ENCODE measurements at regions not wholly inside any gene's neighbourhood (a gene's known extent, or its start where the extent isn't known, plus 50 kb on each side); places are given as distances from the start of the nearest gene placed in this dataset.

DNA sequence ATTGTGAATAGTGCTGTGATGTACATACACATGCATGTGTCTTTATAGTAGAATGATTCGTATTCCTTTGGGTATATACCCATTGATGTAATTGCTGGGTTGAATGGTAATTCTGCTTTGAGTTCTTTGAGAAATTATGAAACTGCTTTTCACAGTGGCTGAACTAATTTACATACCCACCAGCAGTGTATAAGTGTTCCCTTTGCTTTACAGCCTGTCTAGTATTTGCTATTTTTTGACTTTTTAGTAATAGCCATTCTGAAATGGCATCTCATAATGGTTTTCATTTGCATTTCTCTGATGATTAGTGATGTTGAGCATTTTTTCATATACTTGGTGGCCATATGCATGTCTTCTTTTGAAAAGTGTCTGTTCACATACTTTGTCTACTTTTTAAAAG is 54.5 kb upstream of the FAM78B start:
- DNase-seq = no peak

DNA sequence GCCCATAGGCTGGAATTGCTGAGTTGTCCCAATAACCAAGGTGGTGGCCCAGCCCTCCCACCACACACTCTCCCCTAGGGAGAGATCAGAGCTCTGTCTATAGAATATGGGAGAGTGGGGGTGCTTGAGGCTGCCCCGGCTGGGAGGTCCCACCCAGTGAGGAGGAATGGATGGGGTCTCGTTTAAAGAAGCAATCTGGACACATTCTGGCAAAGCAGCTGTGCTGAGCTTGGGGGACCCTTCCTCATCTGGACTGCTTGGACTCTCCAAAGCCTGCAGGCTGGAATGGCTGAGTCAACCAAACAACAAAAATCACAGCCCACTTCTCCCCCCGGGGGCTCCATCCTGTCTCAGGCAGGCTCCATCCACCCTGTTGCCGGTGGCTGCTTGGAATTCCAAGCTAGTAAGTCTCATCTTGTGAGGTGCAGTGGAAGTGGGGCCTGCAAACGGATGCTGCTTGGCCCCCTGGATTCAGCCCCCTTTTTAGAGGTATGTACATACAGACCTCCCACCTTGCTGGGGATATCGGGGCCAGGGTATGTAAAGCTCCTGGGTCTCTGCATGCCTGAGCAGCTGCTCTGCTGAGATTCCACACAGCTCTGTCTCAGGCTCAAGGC is 67.1 kb upstream of the FAM78B start:
- no peak for DNase-seq

DNA sequence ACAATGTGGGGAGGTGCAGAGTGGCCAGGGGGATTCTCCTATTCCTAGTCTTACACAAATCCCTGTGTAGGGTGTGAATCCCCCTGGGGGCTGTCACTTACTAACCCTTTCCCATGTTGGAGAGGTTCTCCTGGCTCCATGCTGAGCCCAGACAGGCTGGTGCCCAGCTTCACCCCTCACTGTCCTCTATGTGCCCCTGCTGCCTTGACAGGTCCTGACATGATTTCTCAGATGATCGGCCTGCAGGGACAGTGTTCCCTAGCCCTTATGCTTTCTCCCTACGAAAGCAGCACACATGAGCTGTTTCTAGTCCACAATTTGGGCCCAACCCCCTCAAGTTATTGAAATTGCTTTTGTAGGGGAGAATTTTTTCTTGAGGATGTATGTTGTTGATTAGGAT is 68.9 kb upstream of the FAM78B start:
- no peak for DNase-seq

DNA sequence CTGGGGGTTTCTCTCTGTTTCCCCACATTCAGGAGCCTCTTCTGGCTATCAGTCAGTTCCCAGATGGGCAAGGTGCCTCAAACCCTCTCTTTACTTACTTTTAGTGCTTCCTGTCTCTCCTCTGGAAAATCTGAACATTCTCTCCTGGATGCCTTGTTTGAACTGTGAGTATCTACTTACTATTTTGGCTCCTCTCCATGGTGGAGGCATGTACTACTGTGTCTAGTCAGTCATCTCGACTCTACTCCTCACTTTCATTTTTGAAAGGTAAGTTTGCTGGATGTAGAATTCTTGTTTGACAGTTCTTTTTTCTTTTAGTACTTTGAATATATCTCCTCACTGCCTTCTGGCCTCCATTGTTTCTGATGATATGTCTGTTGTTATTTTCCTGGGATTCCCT is 70.9 kb upstream of the FAM78B start:
- no peak for DNase-seq

DNA sequence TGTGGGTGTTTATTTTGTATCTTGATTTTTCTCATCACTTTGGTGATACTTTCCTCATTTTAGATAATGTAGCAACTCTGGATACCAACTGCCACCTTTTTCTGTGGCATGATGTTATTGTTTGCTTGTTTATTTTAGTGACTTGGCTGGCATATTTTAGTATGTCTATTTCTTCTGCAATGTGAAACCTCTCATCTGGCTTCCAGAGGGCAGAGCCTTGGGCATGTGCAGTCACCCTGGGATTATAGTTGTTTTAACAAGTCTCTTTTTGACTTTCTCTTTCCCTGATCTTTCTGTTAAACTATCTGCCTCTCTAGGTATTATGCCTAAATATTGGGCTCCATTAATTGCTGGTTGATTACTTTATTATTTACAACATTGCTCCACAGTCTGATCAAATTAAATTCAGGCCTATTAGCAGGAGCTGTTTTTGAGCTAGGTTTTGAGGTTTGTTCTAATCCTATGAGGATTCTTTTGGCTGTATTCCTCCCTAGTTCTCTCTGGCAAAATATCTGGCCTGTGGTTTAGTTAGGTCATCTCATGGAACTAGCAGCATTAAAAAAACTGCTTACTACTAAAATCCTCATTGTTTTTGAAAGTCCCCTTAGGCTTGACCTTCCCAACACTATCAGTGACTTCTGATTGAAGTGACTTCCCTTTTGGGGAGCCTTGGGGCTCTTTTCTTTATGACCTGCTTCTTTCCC is 86.4 kb upstream of the FAM78B start:
- DNase-seq = no peak

DNA sequence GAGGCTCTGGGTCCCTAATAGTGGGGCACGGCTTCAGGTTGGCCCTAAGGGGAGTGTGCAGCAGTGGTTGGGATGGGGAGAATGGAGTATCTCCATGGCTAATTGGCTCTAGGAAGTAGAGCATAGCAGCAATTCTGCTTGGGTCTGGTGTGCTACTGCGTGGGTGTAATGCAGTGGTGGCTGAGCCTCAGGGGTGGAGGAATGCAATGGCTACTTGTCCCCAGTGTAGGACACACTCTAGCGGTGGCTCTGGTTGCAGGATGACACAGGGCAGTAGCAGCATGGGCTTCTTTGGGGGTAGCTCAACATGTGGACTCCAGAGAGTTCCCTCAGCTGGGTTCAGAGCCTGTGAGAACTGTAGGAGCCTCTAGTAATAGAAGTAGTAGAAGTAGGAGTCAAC is 91.2 kb upstream of the FAM78B start:
- no peak for DNase-seq

DNA sequence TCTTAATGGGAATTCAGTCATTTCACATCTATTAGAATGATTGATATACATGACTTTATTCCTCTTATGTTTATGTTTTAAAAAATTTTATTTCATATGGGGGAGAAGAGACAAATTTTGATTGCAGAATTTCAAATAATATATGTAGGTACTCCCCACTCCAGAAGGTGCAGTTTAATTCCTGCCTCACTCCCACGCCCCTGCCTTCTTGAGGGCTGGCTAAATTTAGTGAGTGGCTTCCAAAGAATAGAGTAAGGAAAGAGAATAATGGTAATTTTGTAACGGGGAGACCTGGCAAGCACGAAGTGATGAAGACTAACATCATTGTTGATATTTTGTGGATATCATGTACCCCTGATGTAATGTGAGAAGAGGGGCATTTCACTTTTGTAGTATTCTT is 94.7 kb upstream of the FAM78B start:
- no peak for DNase-seq

DNA sequence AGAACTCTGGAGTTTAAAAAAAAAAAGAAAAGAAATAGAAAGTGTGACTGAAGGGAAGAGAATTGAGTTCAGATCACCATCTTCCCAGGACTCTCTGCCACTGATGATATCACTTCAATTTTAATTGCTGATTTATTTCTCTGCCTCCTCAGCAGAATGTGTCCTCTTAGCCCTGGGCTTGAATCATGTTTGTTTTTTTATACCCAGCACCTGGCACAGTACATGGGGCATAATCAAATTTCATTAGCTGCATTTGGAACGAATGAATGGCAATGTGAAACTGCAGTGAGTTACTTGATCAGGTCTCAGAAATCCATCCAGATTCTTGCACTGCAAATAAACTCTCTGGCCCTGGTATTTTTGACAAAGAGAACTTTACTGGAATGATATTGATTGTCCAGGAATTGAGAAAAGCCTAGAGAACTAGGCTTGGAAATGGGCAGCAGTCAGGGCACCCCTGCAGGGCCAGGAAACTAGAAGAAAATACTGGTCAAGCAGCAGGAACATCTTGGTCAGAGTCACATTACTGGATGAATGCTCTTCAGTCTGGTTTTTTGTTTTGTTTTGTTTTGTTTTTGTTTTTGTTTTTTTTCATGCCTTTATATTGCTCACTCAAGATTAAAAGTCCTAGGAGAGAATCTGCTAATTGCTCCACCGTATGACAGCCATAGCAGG is 103.8 kb upstream of the FAM78B start:
- no peak for DNase-seq

DNA sequence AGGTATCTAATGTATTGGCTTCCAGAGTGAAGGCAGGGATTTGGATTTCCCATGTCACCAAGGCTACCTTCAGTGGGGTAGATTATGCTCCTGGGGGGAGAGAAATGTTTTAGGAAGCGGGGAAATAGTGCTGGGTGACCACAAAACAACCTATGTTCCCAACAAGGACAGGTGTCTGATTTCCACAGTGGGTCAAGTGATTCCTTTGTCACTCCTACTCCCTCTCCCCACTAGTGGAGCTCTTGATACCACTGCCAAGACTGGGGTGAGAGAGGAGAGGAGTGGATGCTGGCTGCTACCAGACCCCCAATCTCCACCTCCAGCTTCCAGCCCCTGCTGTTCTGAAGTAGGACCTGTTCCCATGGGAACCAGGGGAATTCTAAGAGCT is 104.3 kb upstream of the FAM78B start:
- no peak for DNase-seq

DNA sequence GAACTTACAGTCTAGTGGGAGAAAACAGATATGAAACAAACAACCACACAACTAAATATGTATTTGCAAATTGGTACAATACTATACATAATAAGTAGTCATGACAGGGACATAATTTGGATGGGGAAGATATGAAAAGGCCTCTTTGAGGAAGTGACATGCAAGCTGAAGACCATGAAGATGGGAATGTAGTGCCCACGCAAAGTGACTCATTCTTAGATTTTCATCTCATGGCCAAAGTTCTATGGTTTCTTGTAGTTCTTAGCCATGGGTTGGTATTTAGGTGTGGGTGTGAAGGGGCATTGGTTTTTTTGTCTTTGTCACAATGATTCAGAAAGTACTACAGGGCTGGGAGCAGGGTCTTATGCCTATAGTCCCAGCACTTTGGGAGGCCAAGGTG is 105.4 kb upstream of the FAM78B start:
- DNase-seq = no peak

DNA sequence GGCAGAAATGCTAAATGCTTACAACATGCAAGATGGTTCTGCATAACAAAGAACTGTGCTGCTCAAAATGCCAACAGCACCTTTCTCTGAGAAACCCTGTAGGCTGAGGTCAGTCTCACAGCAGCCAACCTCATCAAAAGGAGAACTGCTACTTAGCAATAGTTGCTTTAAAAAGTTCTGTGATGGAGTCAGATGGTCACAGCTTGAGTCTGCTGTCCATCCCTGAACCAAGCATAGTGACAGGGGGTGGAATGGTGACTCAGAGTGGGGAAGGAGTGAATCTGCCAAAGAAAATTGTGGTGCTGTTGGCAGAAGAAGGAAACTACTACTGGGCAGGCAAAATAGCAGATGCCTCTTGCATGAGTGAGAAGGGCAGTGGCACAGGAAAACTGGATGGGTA is 106.0 kb upstream of the FAM78B start:
- DNase-seq = no peak

DNA sequence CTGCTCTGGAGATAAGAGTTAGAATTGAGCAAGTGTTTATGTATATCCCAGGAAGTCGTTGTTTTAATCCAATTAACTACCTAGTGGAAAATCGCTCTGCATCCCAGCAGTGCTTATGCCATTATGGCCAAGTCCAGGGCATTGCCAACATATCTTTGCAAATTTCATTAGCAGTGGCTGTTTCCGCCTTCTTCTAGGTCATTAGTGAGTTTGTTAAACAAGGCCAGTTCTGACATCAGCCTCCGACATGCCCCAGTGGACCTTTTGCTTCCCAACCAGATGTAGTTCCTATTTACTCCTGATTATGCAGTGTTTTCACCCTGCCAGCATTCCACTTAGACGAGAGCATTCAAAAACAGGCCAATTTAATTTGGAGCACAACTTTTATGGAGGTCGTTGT is 106.8 kb upstream of the FAM78B start:
- DNase-seq = no peak

DNA sequence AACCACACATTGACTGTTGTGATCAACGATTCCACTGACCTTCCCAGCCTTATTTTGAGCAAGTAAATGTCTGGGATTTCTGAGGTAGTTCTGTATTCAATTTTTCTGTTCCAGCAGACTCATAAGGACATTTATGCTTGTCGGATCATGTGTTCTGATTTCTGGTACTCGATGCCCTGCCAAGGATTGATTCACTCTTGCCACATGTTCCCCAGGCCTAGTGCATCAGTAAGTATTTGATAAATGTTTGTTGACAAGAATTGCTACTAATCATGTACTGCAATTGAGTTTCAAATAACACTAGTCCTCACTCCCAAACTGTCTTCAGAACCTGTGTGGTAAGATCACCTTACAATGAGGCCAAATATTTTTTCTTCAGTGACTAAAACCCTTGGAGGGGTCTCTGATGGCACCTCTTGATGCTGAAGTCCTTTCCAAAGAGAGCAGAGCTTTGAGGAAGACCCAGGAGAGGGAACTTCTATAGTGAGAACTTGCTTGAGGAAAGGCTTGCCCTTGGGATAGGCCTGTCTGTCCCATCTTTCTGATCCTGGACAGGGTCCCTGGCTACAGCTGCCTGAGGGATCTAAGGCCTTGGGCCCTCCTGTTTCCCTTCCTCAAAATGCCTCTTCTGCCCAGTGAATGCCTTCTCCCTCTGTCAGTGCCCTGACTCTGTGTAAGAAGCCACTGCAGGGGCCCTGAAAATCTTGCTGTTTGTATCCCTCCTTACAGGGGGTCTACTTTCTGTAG is 115.8 kb upstream of the FAM78B start:
- DNase-seq = no peak

DNA sequence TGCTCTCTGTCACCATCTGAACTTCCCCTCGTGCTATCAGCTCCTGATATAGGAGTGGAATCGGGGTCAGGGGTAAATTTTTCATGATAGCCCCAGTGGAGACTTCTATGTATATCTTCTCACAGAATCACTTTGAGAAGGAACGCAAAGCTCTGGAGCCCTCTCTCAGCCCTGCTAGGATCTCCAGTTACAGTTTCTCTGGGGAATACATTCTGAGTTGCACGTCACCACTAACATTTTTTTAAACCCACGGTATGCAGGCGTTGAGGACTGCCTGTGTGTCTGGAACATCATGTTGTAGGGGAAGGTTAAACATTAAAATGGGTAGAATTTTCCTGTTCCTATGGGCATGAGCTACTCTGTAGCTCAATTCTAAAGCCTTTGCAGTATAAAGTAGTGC is 116.4 kb upstream of the FAM78B start:
- DNase-seq = no peak

DNA sequence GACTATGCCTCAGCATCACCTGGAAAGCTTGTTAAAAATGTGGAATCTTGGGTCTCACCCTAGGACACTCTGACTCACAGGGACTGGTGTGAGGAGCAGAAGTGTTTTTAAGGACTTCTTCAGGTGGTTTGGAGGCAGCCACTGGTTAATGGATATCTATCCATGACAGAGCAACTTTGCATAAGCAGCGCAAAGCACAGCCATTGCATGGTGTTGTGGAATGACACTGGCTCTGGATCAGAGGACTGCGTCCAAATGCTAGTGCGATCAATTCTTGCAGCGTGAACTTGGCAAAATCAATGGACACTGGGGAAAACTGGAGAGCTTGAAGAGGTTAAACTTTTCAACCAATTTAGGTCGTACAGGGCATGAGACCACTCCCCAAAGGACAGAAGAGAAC is 116.8 kb upstream of the FAM78B start:
- DNase-seq = no peak

DNA sequence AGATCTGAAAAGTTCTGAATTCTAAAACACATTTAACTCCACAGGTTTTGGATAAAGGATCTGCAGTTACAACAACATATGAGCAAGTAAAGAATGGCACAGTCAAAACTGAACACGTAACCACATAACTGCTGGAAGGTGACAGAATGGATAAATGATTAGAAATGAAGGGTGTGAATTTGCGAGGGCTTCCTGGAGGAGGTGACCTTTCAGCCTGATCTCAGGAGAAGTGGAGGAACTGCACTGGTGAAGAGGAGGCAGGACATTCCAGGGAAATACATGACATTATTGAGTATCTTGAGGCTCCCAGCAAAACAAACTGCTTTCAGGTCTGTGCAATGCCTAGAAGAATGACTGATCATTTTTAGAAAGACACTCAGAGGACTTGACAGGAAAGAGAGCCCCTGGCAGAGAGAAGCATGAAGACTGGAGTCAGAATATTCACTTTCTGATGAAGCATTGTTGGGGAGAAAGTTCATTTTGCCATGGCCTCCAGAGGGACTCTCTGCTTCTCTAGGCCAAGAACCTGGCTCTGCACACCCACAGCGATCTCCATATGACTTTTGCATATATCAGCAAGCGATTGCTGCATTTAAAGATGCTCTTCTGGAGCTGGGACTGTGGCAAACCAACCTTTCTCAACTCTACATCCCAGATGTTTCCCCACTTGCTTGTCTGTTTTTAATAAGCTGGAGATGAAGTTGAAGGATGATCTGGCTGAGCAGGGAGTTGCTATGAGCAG is 122.7 kb upstream of the FAM78B start:
- DNase-seq = no peak

DNA sequence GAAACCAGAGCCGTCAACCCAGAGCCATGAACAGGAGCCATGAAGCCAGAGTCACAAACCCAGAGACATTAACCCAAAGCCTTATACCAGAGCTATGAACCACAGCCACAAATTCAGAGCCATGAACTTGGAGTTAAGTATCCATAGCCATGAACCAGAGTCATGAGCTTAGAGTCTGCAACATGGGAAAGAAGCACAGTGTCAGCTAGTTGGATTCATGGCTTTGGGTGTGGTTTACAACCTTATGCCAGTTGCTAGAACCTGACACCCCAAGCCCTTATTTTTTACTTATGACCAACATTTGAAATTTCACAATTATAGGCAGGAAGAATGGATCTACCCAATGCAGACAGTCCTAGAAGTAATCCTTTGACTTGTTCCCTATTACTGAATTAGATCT is 128.9 kb upstream of the FAM78B start:
- DNase-seq = no peak

DNA sequence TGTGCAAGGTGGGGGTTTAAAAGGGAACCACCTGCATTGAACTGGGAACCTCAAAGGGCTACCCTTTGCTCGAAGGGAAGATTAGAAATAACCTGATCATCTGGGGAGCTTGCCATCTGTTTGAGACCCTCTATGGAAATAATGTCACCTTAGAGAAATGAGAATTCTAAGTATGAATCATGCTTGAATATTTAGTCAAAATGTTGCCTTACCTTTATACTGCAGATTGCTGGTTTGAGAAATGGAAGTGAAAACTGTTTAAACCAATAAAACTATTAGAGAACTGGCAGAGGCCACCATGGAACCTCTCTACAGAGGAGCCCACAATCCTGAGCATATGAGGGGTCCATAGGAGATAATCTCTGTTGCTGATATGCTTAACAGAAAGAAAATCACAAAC is 131.2 kb upstream of the FAM78B start:
- no peak for DNase-seq

DNA sequence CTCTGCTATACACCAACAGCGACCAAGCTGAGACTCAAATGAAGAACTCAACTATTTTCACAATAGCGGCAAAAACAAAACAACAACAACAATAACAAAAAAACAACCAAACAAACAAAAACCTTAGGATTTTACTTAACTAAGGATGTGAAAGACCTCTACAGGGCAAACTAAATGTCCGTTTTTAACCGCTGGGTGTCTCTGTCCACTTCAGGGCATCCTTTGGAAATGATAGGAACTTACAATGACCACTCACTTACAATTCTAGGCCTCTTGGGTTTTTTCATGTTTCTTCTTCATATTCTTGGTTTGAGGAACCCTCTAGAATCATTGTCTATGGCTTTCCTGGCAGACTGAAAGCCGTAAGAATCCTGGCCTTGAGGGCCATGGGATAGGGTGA is 134.0 kb upstream of the FAM78B start:
- no peak for DNase-seq

DNA sequence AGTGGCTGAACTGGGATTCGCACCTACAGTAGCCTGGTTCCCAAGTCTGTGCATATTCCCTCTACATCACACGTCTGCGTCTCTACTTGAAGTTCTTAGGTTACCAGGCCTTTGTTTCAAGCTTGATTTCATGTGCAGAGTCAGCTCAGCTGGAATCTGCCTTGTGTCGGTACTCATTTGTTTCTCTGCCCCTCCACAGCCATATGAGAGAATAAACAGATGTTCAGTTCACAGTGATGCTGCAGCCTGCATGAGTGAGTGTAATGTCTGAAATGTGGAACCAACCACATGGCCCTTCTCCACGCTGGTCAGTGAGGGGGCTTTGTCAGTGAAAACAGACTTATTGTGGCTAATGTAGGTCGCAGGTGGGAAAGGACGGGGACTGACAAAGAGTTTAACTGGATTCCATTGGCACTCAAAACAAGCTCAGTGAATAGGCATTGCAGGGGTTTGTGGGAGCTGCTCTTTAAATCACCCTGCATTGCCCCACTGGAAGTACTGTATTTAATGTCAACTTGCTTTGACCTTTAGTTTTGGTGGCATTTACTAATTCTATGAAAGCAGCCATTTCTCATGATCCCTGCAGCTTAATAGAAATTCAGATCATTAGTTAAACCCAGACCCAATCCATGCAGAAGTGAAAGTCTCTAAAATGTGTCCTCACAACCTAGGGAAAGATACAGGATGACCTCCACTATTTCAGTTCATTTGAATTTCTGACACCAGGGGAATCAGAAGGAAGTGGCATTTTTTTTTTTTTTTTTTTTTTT is 136.4 kb upstream of the FAM78B start:
- no peak for DNase-seq

DNA sequence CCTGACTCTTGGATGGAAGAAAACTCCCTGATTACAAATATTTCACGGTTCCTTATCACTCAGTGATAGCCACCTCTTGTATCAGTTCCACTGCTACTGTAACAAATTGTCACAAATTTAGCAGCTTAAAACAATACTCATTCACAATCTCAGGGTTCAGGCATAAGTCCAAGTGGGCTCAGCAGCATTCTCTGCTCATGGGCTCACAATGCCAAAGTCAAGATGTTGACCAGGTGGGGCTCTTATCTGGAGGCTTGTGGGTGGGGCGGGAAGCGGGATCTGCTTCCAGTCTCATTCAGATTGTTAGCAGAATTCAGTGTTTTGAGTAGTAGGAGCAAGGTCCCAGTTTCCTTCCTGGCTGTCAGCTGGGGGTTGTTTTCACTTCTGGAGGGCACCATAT is 137.3 kb upstream of the FAM78B start:
- no peak for DNase-seq

DNA sequence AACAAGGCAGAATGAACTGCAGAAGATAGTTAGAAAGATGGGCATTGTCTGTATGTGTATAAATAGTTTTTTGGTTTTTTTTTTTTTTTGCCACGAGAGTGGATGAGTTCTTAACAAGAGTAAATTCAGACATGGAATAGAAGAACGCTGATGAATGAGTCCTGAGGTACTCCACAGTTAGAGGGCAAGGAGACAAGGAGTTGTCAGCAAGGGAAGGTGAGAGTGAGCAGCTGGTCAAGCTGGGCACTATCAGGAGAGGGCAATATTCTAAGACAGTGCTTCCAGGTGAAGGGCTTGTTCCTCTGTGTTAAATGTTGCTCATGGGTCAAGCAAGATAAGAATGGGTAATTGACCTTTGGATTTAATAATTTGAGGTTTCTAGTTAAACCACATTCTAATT is 138.6 kb upstream of the FAM78B start:
- DNase-seq = no peak
